ENCODE measurements at regions not wholly inside any gene's neighbourhood (a gene's known extent, or its start where the extent isn't known, plus 50 kb on each side); places are given as distances from the start of the nearest gene placed in this dataset.

DNA sequence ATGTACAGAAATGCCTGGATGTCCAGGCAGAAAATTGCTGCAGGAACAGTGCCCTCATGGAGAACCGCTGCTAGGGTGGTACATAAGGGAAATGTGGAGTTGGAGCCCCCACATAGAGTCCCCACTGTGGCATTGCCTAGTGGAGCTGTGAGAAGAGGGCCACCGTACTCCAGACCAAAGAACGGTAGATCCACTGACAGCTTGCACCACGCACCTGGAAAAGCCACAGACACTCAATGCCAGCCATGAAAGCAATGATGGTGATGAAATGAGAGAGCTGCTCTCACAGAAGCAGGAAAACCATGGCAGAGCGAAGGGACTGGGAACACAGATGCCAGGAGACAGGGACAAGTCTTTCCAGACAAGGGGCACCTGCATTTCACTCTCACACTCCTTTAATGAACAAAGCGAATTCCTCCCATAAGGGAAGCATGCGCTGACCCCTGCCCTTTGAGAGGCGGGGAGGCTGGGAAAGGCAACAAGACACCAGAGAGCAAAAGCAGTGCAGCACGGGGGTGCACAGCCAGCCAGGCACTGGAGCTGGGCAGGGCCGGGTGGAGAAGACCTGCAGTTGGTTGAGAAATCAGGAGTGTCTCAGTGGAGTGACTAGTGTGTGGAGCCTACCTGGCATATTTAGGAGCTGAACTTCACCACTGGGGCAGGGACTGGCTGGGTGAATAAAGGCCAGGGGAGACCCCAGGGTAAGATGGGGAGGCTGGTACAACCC, 1025.2 kb downstream of the TBC1D22A start:
- Mint-ChIP-seq H3K4me3 (no peak overlapping the region), H3K9me3 (peaks cover 6% of the 10 kb centered on the region in 2 donors), H3K36me3 (peaks cover 0 to 3% of the 10 kb centered on the region in 2 donors), H3K4me1 (no peaks in the 10 kb centered on the region), H3K27ac (no peak overlapping the region), H3K27me3 (peaks cover 29 to 49% of the 10 kb centered on the region in 2 donors)
- no peak for DNase-seq
- ATAC-seq (replicated peaks): no peak

DNA sequence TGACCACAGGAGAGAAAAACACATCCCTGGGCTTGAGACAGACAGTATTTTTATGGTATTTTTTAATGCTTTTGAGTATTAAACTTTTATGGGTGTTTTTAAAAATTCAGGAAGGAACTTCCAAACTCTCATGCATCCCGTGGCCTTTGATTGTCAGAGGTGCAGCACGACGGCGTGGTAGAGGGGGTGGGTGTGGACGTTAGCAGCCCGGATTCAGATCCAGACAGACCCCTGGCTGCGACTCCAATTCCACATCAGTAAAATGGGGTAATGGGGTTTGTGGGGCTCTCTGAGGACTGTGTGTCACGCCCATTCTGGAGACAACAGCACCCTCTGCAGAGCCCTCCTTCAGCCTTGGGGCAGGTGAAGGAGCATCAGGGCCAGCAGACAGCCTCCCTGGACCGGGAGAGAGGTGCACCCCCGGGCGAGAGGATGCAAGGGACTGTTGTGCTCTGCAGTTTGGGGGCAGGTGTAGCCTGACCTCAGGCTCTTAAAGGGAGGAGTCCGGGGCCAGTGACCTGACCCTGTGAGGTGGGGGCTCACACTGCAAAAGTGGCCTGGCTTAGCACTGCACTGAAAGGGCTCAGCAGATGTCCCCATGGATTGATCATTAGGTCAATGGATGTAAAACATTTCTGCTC, 1024.3 kb downstream of the TBC1D22A start:
- DNase-seq (no peak), ATAC-seq (replicated peaks) (no peak)
- Mint-ChIP-seq H3K4me3 (no peak overlapping the region), H3K27ac (no peak overlapping the region), H3K4me1 (no peaks in the 10 kb centered on the region), H3K36me3 (peaks cover 0 to 3% of the 10 kb centered on the region in 2 donors), H3K9me3 (peaks cover 6% of the 10 kb centered on the region in 2 donors), H3K27me3 (peaks cover 36 to 58% of the 10 kb centered on the region in 2 donors)

DNA sequence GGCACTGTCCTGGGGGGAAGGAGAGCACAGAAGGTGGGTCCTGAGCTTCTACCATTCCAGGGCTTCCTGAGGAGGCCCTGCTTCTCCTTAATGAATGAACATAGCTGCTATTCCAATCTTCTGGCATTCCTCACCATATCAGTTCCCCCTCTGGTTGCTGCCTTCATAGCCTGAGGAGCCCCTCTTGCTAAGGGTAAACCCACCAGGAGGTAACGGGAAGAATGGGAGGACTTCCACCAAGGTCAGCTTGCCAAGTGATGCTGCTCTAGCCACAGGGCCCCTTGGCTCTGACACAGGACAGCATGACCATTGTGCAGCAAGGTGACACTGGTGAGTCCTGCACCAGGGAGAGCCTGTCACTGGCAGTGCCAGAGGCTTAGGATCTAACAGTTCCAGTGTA, 1022.5 kb downstream of the TBC1D22A start:
- ATAC-seq (replicated peaks) (no peak), DNase-seq (no peak)
- peaks cover 45 to 75% of the 10 kb centered on the region in 2 donors for H3K27me3 Mint-ChIP-seq
- H3K36me3 Mint-ChIP-seq: peaks cover 0 to 3% of the 10 kb centered on the region in 2 donors
- no peak overlapping the region for H3K4me3 Mint-ChIP-seq
- H3K4me1 Mint-ChIP-seq: no peaks in the 10 kb centered on the region
- H3K9me3 Mint-ChIP-seq: peaks cover 6% of the 10 kb centered on the region in 2 donors
- H3K27ac Mint-ChIP-seq: no peak overlapping the region

- no peaks in the 10 kb centered on the region for H3K4me1 Mint-ChIP-seq
- no peak for DNase-seq
- H3K4me3 Mint-ChIP-seq: no peak overlapping the region
- H3K9me3 Mint-ChIP-seq: peaks cover 6% of the 10 kb centered on the region in 2 donors
- no peak for ATAC-seq (replicated peaks)
- peaks cover 0 to 3% of the 10 kb centered on the region in 2 donors for H3K36me3 Mint-ChIP-seq
- no peak overlapping the region for H3K27ac Mint-ChIP-seq
- peaks cover 45 to 72% of the 10 kb centered on the region in 2 donors for H3K27me3 Mint-ChIP-seq
Observed at GRCh38 chr22:47784367-47784983, 1022.0 kb downstream of the TBC1D22A start.

DNA sequence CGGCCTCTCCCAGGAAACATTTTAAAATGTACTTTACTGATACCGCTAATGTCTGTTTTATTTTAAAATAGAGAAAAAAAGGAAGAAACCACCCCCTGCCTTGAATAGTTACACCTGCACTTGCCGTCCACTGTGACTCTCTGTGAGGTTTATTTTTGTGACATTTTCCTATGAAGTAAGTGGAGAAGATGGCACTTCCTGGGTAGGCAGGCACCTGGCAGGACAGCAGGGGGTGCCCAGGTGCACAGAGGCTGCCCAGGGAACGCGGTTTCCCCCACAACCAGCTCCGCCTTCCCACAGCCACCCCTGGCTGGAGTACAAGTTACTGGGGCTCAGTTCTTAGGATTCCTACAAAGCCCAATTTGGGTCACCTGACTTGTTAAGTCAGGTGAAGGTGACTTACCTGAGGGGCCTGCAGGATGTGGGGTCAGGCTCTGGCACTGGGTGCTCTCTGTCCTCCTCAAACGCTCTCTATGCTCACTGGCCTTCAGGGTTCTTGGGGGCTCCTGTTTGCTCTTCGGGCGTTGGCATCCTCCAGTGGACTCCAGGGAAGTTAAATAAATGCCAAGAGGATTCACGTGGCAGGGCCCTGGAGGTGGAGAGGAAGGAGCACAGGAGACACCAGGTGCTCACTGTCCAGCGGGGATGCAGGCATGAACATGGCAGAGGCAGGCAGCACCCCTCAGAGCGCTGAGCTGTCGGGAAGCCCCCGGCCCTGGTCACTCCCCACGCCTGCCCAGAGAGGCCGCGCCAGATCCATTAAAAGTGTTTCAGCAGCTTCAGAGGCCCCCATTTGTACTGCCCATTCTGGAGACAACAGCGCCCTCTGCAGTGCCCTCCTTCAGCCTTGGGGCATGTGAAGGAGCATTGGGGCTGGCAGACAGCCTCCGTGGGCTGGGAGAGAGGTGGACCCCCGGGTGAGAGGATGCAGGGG, 1021.2 kb downstream of the TBC1D22A start:
- ATAC-seq (replicated peaks) (no peak), DNase-seq (no peak)
- H3K4me3 Mint-ChIP-seq: no peak overlapping the region
- peaks cover 0 to 3% of the 10 kb centered on the region in 2 donors for H3K36me3 Mint-ChIP-seq
- no peaks in the 10 kb centered on the region for H3K4me1 Mint-ChIP-seq
- peaks cover 6% of the 10 kb centered on the region in 2 donors for H3K9me3 Mint-ChIP-seq
- peaks cover 42 to 64% of the 10 kb centered on the region in 2 donors for H3K27me3 Mint-ChIP-seq
- H3K27ac Mint-ChIP-seq: no peak overlapping the region

- peaks cover 6% of the 10 kb centered on the region in 2 donors for H3K9me3 Mint-ChIP-seq
- H3K4me1 Mint-ChIP-seq: no peaks in the 10 kb centered on the region
- ATAC-seq (replicated peaks): no peak
Observed at GRCh38 chr22:47782328-47783075, 1020.1 kb downstream of the TBC1D22A start.

DNA sequence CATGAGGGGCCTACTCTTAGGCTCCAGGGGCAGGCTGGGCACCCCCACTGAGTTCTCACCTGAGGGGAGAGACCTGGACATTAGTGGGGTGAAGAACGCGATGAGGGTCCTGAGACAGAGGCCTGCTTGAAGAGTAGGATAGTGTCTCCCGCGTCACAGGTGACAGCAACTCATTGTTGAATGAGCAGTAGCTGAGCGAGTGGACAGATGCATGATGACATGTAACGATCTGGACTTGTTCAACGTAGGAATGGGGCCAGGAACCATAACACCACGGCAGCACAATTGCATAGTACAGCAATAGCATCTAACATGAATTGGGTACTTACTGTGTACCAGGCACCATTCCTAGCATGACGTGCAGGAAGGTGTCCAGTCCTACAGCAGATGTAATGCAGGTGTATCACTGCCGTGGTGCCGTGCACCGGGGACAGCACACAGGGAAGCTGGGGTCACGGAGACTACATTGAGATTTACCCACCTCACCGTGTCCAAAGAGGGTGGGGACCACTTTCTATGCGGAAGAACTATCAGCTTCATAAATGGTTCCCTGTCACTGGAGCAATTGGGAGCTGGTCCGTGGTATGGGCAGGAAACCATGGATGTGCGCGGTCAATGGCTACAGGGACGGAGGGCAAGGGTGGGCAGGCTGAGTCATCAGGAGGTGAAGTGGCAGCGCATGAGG, 1019.1 kb downstream of the TBC1D22A start:
- Mint-ChIP-seq H3K27me3 (peaks cover 27 to 47% of the 10 kb centered on the region in 2 donors), H3K27ac (no peak overlapping the region)

More at GRCh38 chr22:47782328-47783075, 1020.1 kb downstream of the TBC1D22A start:
- no peak for DNase-seq
- Mint-ChIP-seq H3K27me3 (peaks cover 30 to 52% of the 10 kb centered on the region in 2 donors), H3K27ac (no peak overlapping the region), H3K36me3 (peaks cover 0 to 3% of the 10 kb centered on the region in 2 donors), H3K4me3 (no peak overlapping the region)

GRCh38 chr22:47781024-47781423, 1018.6 kb downstream of the TBC1D22A start:
- DNase-seq (no peak), ATAC-seq (replicated peaks) (no peak)
- H3K9me3 Mint-ChIP-seq: peaks cover 4 to 6% of the 10 kb centered on the region in 2 donors
- H3K36me3 Mint-ChIP-seq: peaks cover 0 to 3% of the 10 kb centered on the region in 2 donors
- H3K27ac Mint-ChIP-seq: no peak overlapping the region
- H3K27me3 Mint-ChIP-seq: peaks cover 22 to 41% of the 10 kb centered on the region in 2 donors
- no peak overlapping the region for H3K4me3 Mint-ChIP-seq
- no peaks in the 10 kb centered on the region for H3K4me1 Mint-ChIP-seq

More for the DNA sequence above, 1019.1 kb downstream of the TBC1D22A start:
- no peak for ATAC-seq (replicated peaks)
- Mint-ChIP-seq H3K4me3 (no peak overlapping the region), H3K36me3 (peaks cover 0 to 3% of the 10 kb centered on the region in 2 donors), H3K9me3 (peaks cover 6% of the 10 kb centered on the region in 2 donors), H3K4me1 (no peaks in the 10 kb centered on the region)
- DNase-seq: no peak

- Mint-ChIP-seq H3K27me3 (peaks cover 20 to 43% of the 10 kb centered on the region in 2 donors), H3K36me3 (peaks cover 0 to under 1% of the 10 kb centered on the region in 2 donors), H3K27ac (no peak overlapping the region), H3K4me1 (no peaks in the 10 kb centered on the region), H3K4me3 (no peak overlapping the region), H3K9me3 (peaks cover under 1 to 4% of the 10 kb centered on the region in 2 donors)
- DNase-seq (no peak), ATAC-seq (replicated peaks) (no peak)
Observed at GRCh38 chr22:47780281-47780875, 1017.9 kb downstream of the TBC1D22A start.

GRCh38 chr22:47779474-47779873, 1017.0 kb downstream of the TBC1D22A start:
- DNase-seq: no peak
- Mint-ChIP-seq H3K9me3 (no peaks in the 10 kb centered on the region), H3K4me3 (no peak overlapping the region), H3K36me3 (no peaks in the 10 kb centered on the region), H3K4me1 (no peaks in the 10 kb centered on the region), H3K27ac (no peak overlapping the region), H3K27me3 (peaks cover 20 to 48% of the 10 kb centered on the region in 2 donors)
- no peak for ATAC-seq (replicated peaks)

- Mint-ChIP-seq H3K36me3 (no peaks in the 10 kb centered on the region), H3K9me3 (no peaks in the 10 kb centered on the region), H3K27ac (no peak overlapping the region), H3K27me3 (peaks cover 16 to 42% of the 10 kb centered on the region in 2 donors), H3K4me1 (no peaks in the 10 kb centered on the region), H3K4me3 (no peak overlapping the region)
- no peak for ATAC-seq (replicated peaks)
- no peak for DNase-seq
Observed at GRCh38 chr22:47778160-47778658, 1015.8 kb downstream of the TBC1D22A start.

GRCh38 chr22:47777426-47777825, 1015.0 kb downstream of the TBC1D22A start:
- Mint-ChIP-seq H3K9me3 (no peaks in the 10 kb centered on the region), H3K27me3 (peaks cover 15 to 39% of the 10 kb centered on the region in 2 donors), H3K4me1 (no peaks in the 10 kb centered on the region), H3K4me3 (no peak overlapping the region), H3K36me3 (no peaks in the 10 kb centered on the region), H3K27ac (no peak overlapping the region)
- ATAC-seq (replicated peaks): no peak
- DNase-seq: no peak
